ENCODE measurements at regions not wholly inside any gene's neighbourhood (a gene's known extent, or its start where the extent isn't known, plus 50 kb on each side); places are given as distances from the start of the nearest gene placed in this dataset.
"Not testable (repeated sequence)": the region's sequence is repeated elsewhere in the genome, so short reads cannot be mapped to it uniquely, and the experiment has no call there.

DNA sequence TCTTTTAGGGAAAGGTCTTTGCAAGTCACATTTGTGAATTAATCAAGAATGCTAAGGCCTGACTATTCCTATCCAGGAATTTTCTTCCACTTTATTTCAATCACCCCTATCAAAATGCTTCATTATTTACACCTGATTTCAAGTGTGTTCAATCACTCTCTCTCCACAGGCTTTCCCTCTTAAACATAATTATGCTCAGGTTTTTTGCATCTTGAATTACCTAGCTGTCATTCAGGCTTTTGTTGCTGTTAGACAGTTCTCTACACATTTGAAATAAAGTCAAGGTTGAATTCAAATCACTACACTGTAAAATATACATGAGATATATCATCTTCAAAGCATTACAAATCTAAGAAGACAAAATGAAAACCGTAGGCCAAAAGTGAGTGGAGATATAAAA, 941.3 kb upstream of the SLITRK1 start:
- no peak for DNase-seq (ENCODE audit: low read depth in 4 of 4, low spot score in 2 of 4)

DNA sequence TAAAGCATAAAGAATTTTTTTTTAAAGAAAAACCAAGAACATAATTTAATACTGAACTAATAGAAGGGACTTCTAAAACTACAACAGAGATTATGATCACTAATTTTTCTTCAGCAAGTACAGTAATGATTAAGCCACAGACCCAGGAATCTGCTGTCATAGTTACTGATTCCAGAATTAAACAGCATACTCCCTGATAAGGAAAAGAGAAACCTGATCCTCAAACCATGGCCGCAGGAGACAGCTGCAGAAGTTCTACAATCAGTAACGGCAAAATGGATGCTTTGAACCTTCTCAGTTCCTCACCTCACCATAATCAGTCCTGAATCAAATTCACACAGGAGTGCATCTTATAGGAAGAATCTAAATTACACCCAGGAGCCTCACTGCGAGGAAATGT, 939.0 kb upstream of the SLITRK1 start:
- peak in 1 of 4 donors; percentile 9 for DNase-seq (ENCODE audit: low read depth in 4 of 4, low spot score in 2 of 4)

DNA sequence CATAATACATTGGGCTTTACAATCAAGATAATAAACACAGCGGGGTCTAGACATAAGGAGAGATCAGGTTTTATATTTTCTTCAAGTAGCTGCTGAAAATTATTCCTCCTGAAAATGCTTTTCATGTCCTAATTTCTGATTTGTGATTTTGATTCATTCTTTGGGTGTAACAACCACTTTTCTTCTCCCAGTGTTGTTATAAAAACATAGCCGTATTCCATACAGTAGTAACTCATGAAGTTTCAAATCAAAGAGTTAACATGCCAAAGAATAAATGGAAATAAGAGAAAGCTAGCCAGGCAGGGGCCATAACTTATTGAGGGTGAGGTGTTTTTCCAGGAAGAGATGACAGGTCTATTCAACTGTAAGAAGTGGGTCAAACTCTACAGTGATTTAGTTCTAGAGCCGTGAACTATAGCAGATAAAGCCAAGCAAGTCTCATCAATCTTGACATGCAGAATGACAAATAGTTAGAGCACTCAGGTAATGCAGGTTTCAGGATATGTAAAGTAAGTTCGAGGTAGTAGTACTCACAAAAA, 934.4 kb upstream of the SLITRK1 start:
- no peak for DNase-seq (ENCODE audit: low read depth in 4 of 4, low spot score in 2 of 4)

DNA sequence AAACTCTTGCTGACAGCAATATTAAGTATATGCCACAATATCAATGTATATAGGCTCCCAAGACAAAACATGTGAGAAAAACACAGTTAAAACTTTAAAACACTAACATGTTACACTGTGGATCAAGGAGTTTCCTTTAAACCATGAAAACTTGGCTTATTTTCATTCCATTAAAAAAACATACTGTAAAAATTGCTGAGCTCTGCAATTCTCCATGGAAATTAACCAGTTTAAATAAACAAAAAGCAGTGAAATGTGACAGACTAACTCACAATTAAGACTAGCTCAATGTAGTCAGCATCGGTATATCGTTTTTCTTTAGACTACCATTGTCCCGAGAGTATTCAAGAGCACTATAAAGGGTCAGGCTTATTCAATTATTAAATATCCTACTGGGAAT, 930.5 kb upstream of the SLITRK1 start:
- DNase-seq (ENCODE audit: low read depth in 4 of 4, low spot score in 2 of 4) = no peak

- no peak for DNase-seq (ENCODE audit: low read depth in 4 of 4, low spot score in 2 of 4)
These were observed 929.8 kb upstream of the SLITRK1 start for GRCh38 chr13:84812078-84812477.

DNA sequence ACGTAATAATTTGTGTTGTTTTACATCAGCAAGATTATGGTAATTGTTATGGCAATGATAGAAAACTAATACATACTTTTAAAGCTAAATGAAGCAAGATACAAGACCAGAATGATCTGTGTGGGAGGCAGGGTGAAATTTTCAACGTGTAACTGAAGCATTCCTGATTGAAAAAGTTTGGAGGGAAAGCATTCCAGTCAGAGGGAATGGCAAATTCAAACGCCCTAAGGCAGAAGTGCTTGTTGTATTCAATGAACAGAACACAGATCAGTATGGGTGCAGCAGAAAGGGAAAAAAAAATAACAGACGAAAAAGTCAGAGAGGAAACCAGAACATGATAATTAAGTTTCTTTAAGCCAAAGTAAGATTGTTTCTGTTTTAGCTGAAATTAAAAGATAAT, 928.5 kb upstream of the SLITRK1 start:
- DNase-seq (ENCODE audit: low read depth in 4 of 4, low spot score in 2 of 4) = no peak

GRCh38 chr13:84802073-84802472, 919.8 kb upstream of the SLITRK1 start:
- DNase-seq (ENCODE audit: low read depth in 4 of 4, low spot score in 2 of 4) = no peak

DNA sequence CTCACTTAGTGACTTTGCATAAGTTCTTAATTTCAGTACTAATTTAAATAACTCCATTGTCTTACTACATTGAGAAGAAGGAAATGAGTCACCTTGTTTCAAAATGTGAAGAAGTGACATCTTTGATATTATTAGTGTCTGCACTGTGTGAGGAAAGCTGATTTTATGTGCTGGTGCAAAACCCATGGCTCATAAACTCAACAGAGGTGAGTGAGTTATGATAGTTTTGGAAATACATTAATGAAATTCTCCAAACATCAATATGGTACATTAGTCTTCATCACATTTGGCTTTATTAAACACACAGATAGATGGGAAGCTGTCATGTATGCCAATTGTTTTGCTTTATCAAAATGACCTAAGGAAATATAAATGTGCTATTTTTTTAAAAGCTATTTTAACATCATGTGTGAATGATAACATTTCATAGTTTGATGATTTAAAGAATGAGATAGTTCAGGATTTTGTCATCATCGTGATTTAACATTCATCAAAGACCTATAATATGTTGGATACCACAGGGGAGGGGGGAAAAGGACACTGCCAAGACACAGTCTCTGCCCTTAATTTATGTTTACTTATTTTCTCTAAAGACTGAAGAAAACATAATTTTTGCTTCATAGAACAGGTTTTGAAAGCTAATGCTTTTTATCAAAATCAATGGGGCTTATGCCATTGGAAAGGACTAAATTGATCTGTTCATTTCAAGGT, 902.3 kb upstream of the SLITRK1 start:
- no peak for DNase-seq (ENCODE audit: low read depth in 4 of 4, low spot score in 2 of 4)

DNA sequence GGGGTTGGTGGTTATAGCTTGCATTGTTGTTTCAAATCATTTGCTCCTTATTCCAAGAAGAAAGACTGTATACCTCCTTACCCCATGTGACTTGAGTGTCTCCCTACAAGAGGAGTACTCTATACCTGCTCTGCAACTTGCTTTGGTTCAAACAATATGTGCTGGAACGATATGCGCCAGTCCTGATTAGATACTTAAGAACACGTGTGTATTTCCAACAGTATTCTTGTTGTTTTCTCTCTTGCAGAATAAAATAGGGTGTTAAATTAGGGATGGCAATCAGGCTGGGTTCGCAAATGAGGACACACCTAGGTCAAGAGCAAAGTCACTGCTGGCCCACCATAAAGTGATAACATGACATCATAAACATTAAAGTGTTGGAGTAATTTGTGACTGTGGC, 895.0 kb upstream of the SLITRK1 start:
- no peak for DNase-seq (ENCODE audit: low read depth in 4 of 4, low spot score in 2 of 4)

DNA sequence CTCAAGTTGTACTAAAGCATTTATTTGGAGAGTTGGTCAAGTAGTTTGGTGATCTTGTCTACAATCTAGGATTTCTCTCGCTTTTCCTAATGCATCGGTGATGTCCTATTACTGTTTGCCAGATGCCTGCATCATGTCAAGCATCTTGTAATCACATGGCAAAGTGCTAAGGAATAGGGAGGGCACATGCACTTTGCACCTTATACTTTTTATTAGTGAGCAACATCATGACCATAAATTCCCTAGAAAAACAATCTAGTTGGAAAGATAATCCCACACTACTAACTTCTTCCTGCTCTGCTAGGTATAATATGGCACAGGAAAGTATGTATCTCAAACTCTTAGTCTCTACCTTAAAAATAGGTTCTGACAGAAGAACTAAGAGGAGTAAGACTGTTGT, 894.3 kb upstream of the SLITRK1 start:
- DNase-seq (ENCODE audit: low read depth in 4 of 4, low spot score in 2 of 4) = no peak

- not testable (repeated sequence) for DNase-seq (ENCODE audit: low read depth in 4 of 4, low spot score in 2 of 4)
These were observed 893.6 kb upstream of the SLITRK1 start for GRCh38 chr13:84775920-84776319.

DNA sequence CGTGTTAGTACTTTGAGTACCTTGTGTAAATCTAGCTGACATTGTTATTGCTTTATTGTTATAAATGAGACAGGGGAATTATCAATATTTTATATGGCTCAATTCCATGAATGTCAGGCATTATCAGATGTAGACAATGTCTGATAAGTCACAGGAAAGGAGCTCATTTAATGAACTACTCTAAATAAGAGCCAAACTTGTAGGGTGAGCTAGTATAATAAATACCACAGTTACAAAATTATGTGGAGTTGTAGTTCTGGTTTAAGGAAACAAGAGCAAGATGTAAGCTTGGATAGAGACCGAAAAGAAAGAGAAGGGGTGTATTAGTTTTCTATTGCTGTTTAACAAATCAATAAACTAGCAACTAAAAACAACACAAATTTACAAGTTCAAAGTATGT, 891.8 kb upstream of the SLITRK1 start:
- no peak for DNase-seq (ENCODE audit: low read depth in 4 of 4, low spot score in 2 of 4)

DNA sequence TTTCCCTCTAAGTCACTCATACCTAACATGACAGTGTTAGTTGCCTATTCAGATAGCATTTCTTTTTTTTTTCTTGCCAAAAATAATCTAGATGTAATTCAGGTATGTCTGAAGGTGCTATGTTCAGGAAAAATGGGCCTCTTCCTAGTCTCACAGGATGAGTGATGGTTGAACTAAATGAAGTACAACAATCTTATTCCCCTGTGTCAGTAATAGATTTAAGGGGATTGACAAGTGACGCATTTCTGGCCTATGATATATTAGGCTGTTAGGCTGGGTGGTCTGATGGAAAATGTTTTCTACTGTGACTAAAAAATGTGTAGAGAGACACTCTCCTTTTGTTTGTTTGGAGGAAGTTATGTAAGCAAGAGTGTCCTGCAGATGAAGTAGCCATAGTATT, 878.7 kb upstream of the SLITRK1 start:
- DNase-seq (ENCODE audit: low read depth in 4 of 4, low spot score in 2 of 4) = no peak

DNA sequence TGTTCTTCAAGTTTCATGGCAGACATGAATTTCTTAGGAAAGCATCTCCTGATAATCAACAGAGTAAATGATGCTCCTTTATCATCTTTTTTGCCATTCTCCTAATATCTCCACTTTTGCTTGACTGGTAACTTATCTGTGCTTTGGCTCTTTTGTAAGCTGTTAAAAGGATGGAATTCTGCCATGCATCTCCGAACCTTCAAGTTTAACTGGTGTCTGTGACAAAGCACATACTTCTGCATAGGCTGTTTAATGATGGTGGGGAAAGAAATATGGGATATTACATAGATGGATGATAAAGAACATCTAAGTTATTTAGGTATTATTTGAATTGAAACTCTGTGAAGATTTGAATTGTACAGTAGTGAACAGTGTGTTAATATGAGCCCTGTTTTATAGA, 866.9 kb upstream of the SLITRK1 start:
- DNase-seq (ENCODE audit: low read depth in 4 of 4, low spot score in 2 of 4) = no peak

DNA sequence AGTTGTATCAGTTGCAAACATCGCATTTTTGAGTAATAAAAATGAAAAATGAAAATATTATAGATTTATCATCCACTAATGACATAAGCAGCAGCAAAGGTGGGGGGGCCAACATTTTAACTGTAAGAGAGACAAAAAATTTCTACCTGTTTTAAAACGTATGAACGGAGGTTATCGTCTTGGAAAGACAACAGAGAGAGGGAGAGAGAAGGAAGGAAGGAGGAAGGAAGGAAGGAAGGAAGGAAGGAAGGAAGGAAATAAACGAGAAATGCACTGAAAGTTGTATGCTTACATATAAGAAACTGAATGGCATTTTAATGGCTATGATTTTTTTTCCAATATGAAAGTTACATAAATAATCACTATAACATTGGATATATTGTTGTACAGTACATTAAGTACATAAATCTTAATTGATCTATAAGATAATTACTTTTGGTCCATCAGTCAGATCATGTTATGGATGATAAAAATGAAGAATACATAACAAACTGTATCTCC, 862.8 kb upstream of the SLITRK1 start:
- no peak for DNase-seq (ENCODE audit: low read depth in 4 of 4, low spot score in 2 of 4)

- DNase-seq (ENCODE audit: low read depth in 4 of 4, low spot score in 2 of 4) = no peak
These were observed 861.9 kb upstream of the SLITRK1 start for GRCh38 chr13:84744203-84744602.

- DNase-seq (ENCODE audit: low read depth in 4 of 4, low spot score in 2 of 4) = no peak
These were observed 859.0 kb upstream of the SLITRK1 start for GRCh38 chr13:84741253-84741652.

DNA sequence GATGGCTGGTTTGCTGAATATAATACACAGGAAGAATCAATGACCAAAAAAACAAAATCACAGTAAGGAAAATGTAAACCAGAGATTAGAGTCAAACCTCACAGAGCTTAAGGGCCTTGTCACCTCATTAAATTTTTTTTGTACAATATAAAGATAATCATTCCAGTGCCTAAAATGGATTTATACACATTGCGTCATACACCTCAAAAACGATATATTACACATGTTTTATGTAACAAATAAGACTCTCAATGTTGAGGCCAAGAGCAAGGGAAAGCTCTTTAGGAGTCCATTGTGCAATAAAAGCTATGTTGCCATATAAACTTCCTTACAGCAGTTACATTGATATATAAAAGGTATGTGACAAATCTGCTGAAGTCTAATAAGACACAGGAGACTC, 856.7 kb upstream of the SLITRK1 start:
- no peak for DNase-seq (ENCODE audit: low read depth in 4 of 4, low spot score in 2 of 4)

DNA sequence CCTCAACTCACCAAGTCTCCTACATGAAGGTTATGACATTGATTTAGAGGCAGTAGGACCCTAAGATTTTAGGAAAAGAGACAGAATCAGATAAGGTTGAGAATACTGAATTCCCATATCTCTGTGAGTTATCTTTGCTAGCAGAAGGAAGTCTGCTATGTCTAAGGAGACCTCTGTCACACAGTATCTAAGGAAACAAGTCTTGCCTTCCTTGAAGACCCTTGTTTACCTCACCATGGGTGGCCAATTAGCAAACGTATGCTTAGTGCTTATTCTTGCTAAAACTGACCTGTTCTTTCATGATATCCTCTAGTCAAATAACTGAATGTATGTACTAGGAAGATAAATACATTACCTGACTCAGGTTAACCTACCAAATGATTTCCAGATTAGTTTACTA, 855.4 kb upstream of the SLITRK1 start:
- no peak for DNase-seq (ENCODE audit: low read depth in 4 of 4, low spot score in 2 of 4)

- no peak for DNase-seq (ENCODE audit: low read depth in 4 of 4, low spot score in 2 of 4)
These were observed 848.1 kb upstream of the SLITRK1 start for GRCh38 chr13:84730376-84730775.

- no peak for DNase-seq (ENCODE audit: low read depth in 4 of 4, low spot score in 2 of 4)
These were observed 823.9 kb upstream of the SLITRK1 start for GRCh38 chr13:84705982-84706710.

- DNase-seq (ENCODE audit: low read depth in 4 of 4, low spot score in 2 of 4) = no peak
These were observed 819.9 kb upstream of the SLITRK1 start for GRCh38 chr13:84702174-84702573.
